Skeletal muscle satellite cell (primary cell): ENCODE measurements at regions not wholly inside any gene's neighbourhood (a gene's known extent, or its start where the extent isn't known, plus 50 kb on each side); places are given as distances from the start of the nearest gene placed in this dataset.

Experiments
- H3K27me3 ChIP-seq: 2 replicates; pipeline ENCODE4 v1.7.0; 2013; ENCODE audit warnings: low read length; ENCODE audit not compliant: control insufficient read depth, insufficient read depth
- H3K36me3 ChIP-seq: 2 replicates; pipeline ENCODE4 v1.7.0; 2013; ENCODE audit warnings: mild to moderate bottlenecking, control low read depth, low read length; ENCODE audit not compliant: insufficient read depth
- H3K4me1 ChIP-seq: 2 replicates; pipeline ENCODE4 v1.7.0; 2013; ENCODE audit warnings: low read length; ENCODE audit not compliant: control insufficient read depth, insufficient read depth
- H3K4me2 ChIP-seq: 2 replicates; pipeline ENCODE4 v1.7.0; 2013; ENCODE audit warnings: mild to moderate bottlenecking, low read length
- H3K4me3 ChIP-seq: 2 replicates; pipeline ENCODE4 v1.7.0; 2013; ENCODE audit warnings: low read length
- H3K9ac ChIP-seq: 2 replicates; pipeline ENCODE4 v1.7.0; 2013; ENCODE audit warnings: mild to moderate bottlenecking, low read depth, low read length, moderate library complexity
- H3K9me3 ChIP-seq: replicated peaks from 2 replicates; pipeline ENCODE4 v1.7.0; 2013; ENCODE audit warnings: mild to moderate bottlenecking, control low read depth, low read length

- no peaks in the 10 kb centered on the region for H3K4me1 ChIP-seq
- H3K27me3 ChIP-seq = peaks cover 16% of the 10 kb centered on the region
- no peak overlapping the region for H3K4me2 ChIP-seq
- H3K36me3 ChIP-seq = no peaks in the 10 kb centered on the region
- H3K9me3 ChIP-seq = no peaks in the 10 kb centered on the region
- H3K9ac ChIP-seq = no peak overlapping the region
- no peak overlapping the region for H3K4me3 ChIP-seq
Measured at GRCh38 chr3:43905157-43905556, 214.4 kb downstream of the ABHD5 start.

- H3K36me3 ChIP-seq = no peaks in the 10 kb centered on the region
- no peak overlapping the region for H3K9ac ChIP-seq
- H3K9me3 ChIP-seq = no peaks in the 10 kb centered on the region
- H3K4me2 ChIP-seq = no peak overlapping the region
- peaks cover 16% of the 10 kb centered on the region for H3K27me3 ChIP-seq
- no peaks in the 10 kb centered on the region for H3K4me1 ChIP-seq
- no peak overlapping the region for H3K4me3 ChIP-seq
Measured at GRCh38 chr3:43906849-43907507, 216.2 kb downstream of the ABHD5 start.

- Histone ChIP-seq H3K4me2 (no peak overlapping the region), H3K4me1 (no peaks in the 10 kb centered on the region), H3K4me3 (no peak overlapping the region)
Measured at GRCh38 chr3:43907508-43907858, 216.7 kb downstream of the ABHD5 start.

GRCh38 chr3:43908456-43908855 is 217.7 kb downstream of the ABHD5 start:
- Histone ChIP-seq H3K4me2 (no peak overlapping the region), H3K4me1 (no peaks in the 10 kb centered on the region), H3K9ac (no peak overlapping the region), H3K4me3 (no peak overlapping the region), H3K27me3 (peaks cover 19% of the 10 kb centered on the region), H3K9me3 (no peaks in the 10 kb centered on the region), H3K36me3 (no peaks in the 10 kb centered on the region)

More at GRCh38 chr3:43907508-43907858, 216.7 kb downstream of the ABHD5 start:
- no peaks in the 10 kb centered on the region for H3K9me3 ChIP-seq
- H3K27me3 ChIP-seq = peaks cover 16% of the 10 kb centered on the region
- H3K36me3 ChIP-seq = no peaks in the 10 kb centered on the region
- no peak overlapping the region for H3K9ac ChIP-seq

GRCh38 chr3:43909149-43909548 is 218.4 kb downstream of the ABHD5 start:
- Histone ChIP-seq H3K4me1 (no peaks in the 10 kb centered on the region), H3K4me2 (no peak overlapping the region)

GRCh38 chr3:43910750-43911149 is 220.0 kb downstream of the ABHD5 start:
- peaks cover 11% of the 10 kb centered on the region for H3K27me3 ChIP-seq
- H3K9me3 ChIP-seq = no peaks in the 10 kb centered on the region
- H3K4me2 ChIP-seq = no peak overlapping the region
- H3K9ac ChIP-seq = no peak overlapping the region
- no peaks in the 10 kb centered on the region for H3K36me3 ChIP-seq
- H3K4me1 ChIP-seq = no peaks in the 10 kb centered on the region
- H3K4me3 ChIP-seq = no peak overlapping the region

More at GRCh38 chr3:43909149-43909548, 218.4 kb downstream of the ABHD5 start:
- Histone ChIP-seq H3K36me3 (no peaks in the 10 kb centered on the region), H3K9ac (no peak overlapping the region), H3K27me3 (peaks cover 23% of the 10 kb centered on the region), H3K9me3 (no peaks in the 10 kb centered on the region), H3K4me3 (no peak overlapping the region)

- H3K9ac ChIP-seq = no peak overlapping the region
- no peaks in the 10 kb centered on the region for H3K4me1 ChIP-seq
- H3K9me3 ChIP-seq = peaks cover 4% of the 10 kb centered on the region
- no peaks in the 10 kb centered on the region for H3K36me3 ChIP-seq
- peaks cover 7% of the 10 kb centered on the region for H3K27me3 ChIP-seq
- H3K4me2 ChIP-seq = no peak overlapping the region
- H3K4me3 ChIP-seq = no peak overlapping the region
Measured at GRCh38 chr3:43913036-43913948, 222.6 kb downstream of the ABHD5 start.

- H3K36me3 ChIP-seq = no peaks in the 10 kb centered on the region
- H3K4me3 ChIP-seq = no peak overlapping the region
- H3K27me3 ChIP-seq = peaks cover 7% of the 10 kb centered on the region
- H3K4me2 ChIP-seq = no peak overlapping the region
- no peak overlapping the region for H3K9ac ChIP-seq
- no peaks in the 10 kb centered on the region for H3K4me1 ChIP-seq
- H3K9me3 ChIP-seq = peaks cover 4% of the 10 kb centered on the region
Measured at GRCh38 chr3:43914269-43914668, 223.5 kb downstream of the ABHD5 start.

- H3K9me3 ChIP-seq = peaks cover 4% of the 10 kb centered on the region
- no peaks in the 10 kb centered on the region for H3K36me3 ChIP-seq
- no peak overlapping the region for H3K9ac ChIP-seq
- no peak overlapping the region for H3K4me3 ChIP-seq
- peaks cover 7% of the 10 kb centered on the region for H3K27me3 ChIP-seq
- no peaks in the 10 kb centered on the region for H3K4me1 ChIP-seq
- H3K4me2 ChIP-seq = no peak overlapping the region
Measured at GRCh38 chr3:43915546-43915945, 224.8 kb downstream of the ABHD5 start.

GRCh38 chr3:43917361-43917760 is 226.6 kb downstream of the ABHD5 start:
- Histone ChIP-seq H3K9ac (no peak overlapping the region), H3K36me3 (no peaks in the 10 kb centered on the region), H3K9me3 (peaks cover 4% of the 10 kb centered on the region), H3K4me2 (no peak overlapping the region), H3K4me3 (no peak overlapping the region), H3K4me1 (no peaks in the 10 kb centered on the region), H3K27me3 (peaks cover 7% of the 10 kb centered on the region)

- no peaks in the 10 kb centered on the region for H3K4me1 ChIP-seq
- H3K4me3 ChIP-seq = no peak overlapping the region
Measured at GRCh38 chr3:43919029-43919428, 228.3 kb downstream of the ABHD5 start.

More at GRCh38 chr3:43919029-43919428, 228.3 kb downstream of the ABHD5 start:
- H3K9me3 ChIP-seq = peaks cover 4% of the 10 kb centered on the region
- no peaks in the 10 kb centered on the region for H3K36me3 ChIP-seq
- no peak overlapping the region for H3K9ac ChIP-seq
- H3K4me2 ChIP-seq = no peak overlapping the region
- H3K27me3 ChIP-seq = peaks cover 12% of the 10 kb centered on the region
